Calu3 (cell line): ENCODE measurements at regions not wholly inside any gene's neighbourhood (a gene's known extent, or its start where the extent isn't known, plus 50 kb on each side); places are given as distances from the start of the nearest gene placed in this dataset.

ENCODE experiments used
- BruUV-seq: library from RNA; stranded (reverse); fragments of 400-500 nt; replicated peaks from 2 replicates; lab custom pipeline; 2021; lab: Mats Ljungman, UMichigan
- CTCF ChIA-PET: fragments of 300-600 bp; sonication (Branson Sonifier 250); formaldehyde crosslinking; loops from one replicate; lab custom pipeline; 2022; ENCODE audit warnings: antibody characterized with exemption; lab: Charles Lee
- DNase-seq: peaks from one replicate; pipeline ENCODE4 v3.0.0; 2022
- H3K27ac Mint-ChIP-seq: one replicate; pipeline ENCODE4 v1.8.0; 2022; ENCODE audit warnings: mixed read lengths; ENCODE audit not compliant: unreplicated experiment
- H3K27me3 Mint-ChIP-seq: one replicate; pipeline ENCODE4 v1.8.0; 2022; ENCODE audit warnings: mixed read lengths; ENCODE audit not compliant: unreplicated experiment
- H3K36me3 Mint-ChIP-seq: one replicate; pipeline ENCODE4 v1.8.0; 2022; ENCODE audit warnings: mild to moderate bottlenecking, moderate library complexity, mixed read lengths; ENCODE audit not compliant: insufficient read depth, unreplicated experiment
- H3K4me1 Mint-ChIP-seq: one replicate; pipeline ENCODE4 v1.8.0; 2022; ENCODE audit warnings: mild to moderate bottlenecking, low read depth, mixed read lengths; ENCODE audit not compliant: unreplicated experiment
- H3K4me3 Mint-ChIP-seq: one replicate; pipeline ENCODE4 v1.8.0; 2022; ENCODE audit warnings: mild to moderate bottlenecking, low read depth, moderate library complexity, mixed read lengths; ENCODE audit not compliant: unreplicated experiment
- H3K9me3 Mint-ChIP-seq: one replicate; pipeline ENCODE4 v1.8.0; 2022; ENCODE audit warnings: low read depth, mixed read lengths; ENCODE audit not compliant: unreplicated experiment
- intact Hi-C: fragments of 100-400 bp; cut with micrococcal nuclease; formaldehyde crosslinking; loops from one replicate; pipeline ENCODE4 v1.10.0; 2022; ENCODE audit not compliant: unreplicated experiment
- TF ChIP-seq, protein P1 (sequence below): fragments of 200-600 bp; IDR thresholded peaks from one replicate; pipeline ENCODE4 v1.8.0; 2022; ENCODE audit warnings: antibody characterized with exemption; ENCODE audit not compliant: unreplicated experiment

DNA sequence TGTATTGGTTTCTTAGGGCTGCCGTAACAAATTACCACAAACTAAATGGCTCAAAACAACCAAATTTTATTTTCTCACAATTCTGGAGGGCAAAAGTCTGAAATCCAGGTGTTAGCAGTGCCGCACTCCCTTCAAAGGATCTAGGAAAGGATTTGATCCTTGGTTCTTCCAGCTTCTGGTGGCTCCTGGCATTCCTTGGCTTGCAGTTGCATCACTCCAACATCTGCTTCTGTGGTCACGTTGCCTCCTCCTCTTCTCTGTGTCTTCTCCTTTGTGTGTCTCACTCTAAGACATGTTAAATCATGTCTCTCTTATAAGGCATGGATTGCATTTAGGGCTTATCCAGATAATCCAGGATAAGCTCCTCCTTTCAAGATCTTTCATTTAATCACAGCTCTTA is 262.2 kb downstream of the MEX3B start:
- Mint-ChIP-seq H3K27ac (no peak overlapping the region), H3K36me3 (no peaks in the 10 kb centered on the region), H3K27me3 (no peaks in the 10 kb centered on the region), H3K4me1 (no peaks in the 10 kb centered on the region), H3K4me3 (no peak overlapping the region), H3K9me3 (peaks cover 9% of the 10 kb centered on the region)
- intact Hi-C loops, result no loop called here
- TF ChIP-seq, protein P1, sequence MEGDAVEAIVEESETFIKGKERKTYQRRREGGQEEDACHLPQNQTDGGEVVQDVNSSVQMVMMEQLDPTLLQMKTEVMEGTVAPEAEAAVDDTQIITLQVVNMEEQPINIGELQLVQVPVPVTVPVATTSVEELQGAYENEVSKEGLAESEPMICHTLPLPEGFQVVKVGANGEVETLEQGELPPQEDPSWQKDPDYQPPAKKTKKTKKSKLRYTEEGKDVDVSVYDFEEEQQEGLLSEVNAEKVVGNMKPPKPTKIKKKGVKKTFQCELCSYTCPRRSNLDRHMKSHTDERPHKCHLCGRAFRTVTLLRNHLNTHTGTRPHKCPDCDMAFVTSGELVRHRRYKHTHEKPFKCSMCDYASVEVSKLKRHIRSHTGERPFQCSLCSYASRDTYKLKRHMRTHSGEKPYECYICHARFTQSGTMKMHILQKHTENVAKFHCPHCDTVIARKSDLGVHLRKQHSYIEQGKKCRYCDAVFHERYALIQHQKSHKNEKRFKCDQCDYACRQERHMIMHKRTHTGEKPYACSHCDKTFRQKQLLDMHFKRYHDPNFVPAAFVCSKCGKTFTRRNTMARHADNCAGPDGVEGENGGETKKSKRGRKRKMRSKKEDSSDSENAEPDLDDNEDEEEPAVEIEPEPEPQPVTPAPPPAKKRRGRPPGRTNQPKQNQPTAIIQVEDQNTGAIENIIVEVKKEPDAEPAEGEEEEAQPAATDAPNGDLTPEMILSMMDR, result no peak
- DNase-seq, result no peak
- no TSS peak for BruUV-seq
- CTCF ChIA-PET, result no interaction called here

- no peaks in the 10 kb centered on the region for H3K4me1 Mint-ChIP-seq
- intact Hi-C loops, result no loop called here
- H3K27me3 Mint-ChIP-seq, result no peaks in the 10 kb centered on the region
- peaks cover 9% of the 10 kb centered on the region for H3K9me3 Mint-ChIP-seq
- TF ChIP-seq, protein P1, result no peak
- no peak for DNase-seq
- no peak overlapping the region for H3K4me3 Mint-ChIP-seq
- CTCF ChIA-PET, result no interaction called here
- BruUV-seq, result no TSS peak
- no peaks in the 10 kb centered on the region for H3K36me3 Mint-ChIP-seq
- no peak overlapping the region for H3K27ac Mint-ChIP-seq
These were observed 262.7 kb downstream of the MEX3B start for GRCh38 chr15:81783076-81783475.

- H3K4me1 Mint-ChIP-seq, result no peaks in the 10 kb centered on the region
- H3K27ac Mint-ChIP-seq, result no peak overlapping the region
- peaks cover 8% of the 10 kb centered on the region for H3K9me3 Mint-ChIP-seq
- no peaks in the 10 kb centered on the region for H3K36me3 Mint-ChIP-seq
- DNase-seq, result no peak
- intact Hi-C loops, result no loop called here
- BruUV-seq, result no TSS peak
- H3K27me3 Mint-ChIP-seq, result no peaks in the 10 kb centered on the region
- TF ChIP-seq, protein P1, result no peak
- CTCF ChIA-PET, result no interaction called here
- H3K4me3 Mint-ChIP-seq, result no peak overlapping the region
These were observed 264.4 kb downstream of the MEX3B start for GRCh38 chr15:81781395-81781794.

DNA sequence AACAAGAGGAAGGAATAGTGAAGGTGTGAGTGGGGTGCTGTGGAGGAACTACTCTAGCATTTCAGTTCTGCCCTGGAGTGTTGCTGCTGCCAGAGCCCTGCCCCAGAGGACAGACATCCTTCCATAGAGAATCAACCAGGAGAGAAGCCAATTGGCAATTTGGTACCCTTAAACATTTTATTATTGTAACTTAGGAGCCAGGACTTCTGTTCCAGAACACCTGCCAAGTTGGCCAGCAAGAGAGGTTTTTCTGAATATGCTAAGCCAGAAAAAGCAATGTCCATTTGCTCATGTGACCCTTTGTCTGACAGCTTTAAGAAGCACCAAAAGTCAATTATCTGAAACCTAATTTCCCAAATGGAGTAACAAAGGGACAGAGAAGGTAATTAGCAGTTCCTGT is 264.9 kb downstream of the MEX3B start:
- DNase-seq, result no peak
- Mint-ChIP-seq H3K4me3 (no peak overlapping the region), H3K4me1 (no peaks in the 10 kb centered on the region), H3K27me3 (no peaks in the 10 kb centered on the region), H3K9me3 (peaks cover 8% of the 10 kb centered on the region), H3K27ac (no peak overlapping the region), H3K36me3 (no peaks in the 10 kb centered on the region)
- intact Hi-C loops, result no loop called here
- BruUV-seq, result no TSS peak
- CTCF ChIA-PET, result no interaction called here
- TF ChIP-seq, protein P1, result no peak
